ENCODE measurements at regions not wholly inside any gene's neighbourhood (a gene's known extent, or its start where the extent isn't known, plus 50 kb on each side); places are given as distances from the start of the nearest gene placed in this dataset.

- no peak for DNase-seq (ENCODE audit: low read depth)
- no peak overlapping the region for H3K4me3 ChIP-seq (ENCODE audit: low read length)
- TF ChIP-seq CTCF (conservative IDR thresholded peaks at IDR 0.05; ENCODE audit: low read depth, low read length) = no peak
Observed at GRCh38 chr13:80726868-80727267, 385.9 kb upstream of the SPRY2 start.

- no peak for DNase-seq (ENCODE audit: low read depth)
- H3K4me3 ChIP-seq (ENCODE audit: low read length) = no peak overlapping the region
- TF ChIP-seq CTCF (conservative IDR thresholded peaks at IDR 0.05; ENCODE audit: low read depth, low read length) = no peak
Observed at GRCh38 chr13:80721689-80722088, 380.8 kb upstream of the SPRY2 start.

GRCh38 chr13:80718970-80719369, 378.0 kb upstream of the SPRY2 start:
- H3K4me3 ChIP-seq (ENCODE audit: low read length) = no peak overlapping the region
- no peak for TF ChIP-seq CTCF (conservative IDR thresholded peaks at IDR 0.05; ENCODE audit: low read depth, low read length)
- no peak for DNase-seq (ENCODE audit: low read depth)

GRCh38 chr13:80717776-80718175, 376.9 kb upstream of the SPRY2 start:
- no peak overlapping the region for H3K4me3 ChIP-seq (ENCODE audit: low read length)
- peak; percentile 20 for DNase-seq (ENCODE audit: low read depth)
- no peak for TF ChIP-seq CTCF (conservative IDR thresholded peaks at IDR 0.05; ENCODE audit: low read depth, low read length)

GRCh38 chr13:80716610-80717081, 375.7 kb upstream of the SPRY2 start:
- TF ChIP-seq CTCF (conservative IDR thresholded peaks at IDR 0.05; ENCODE audit: low read depth, low read length) = no peak
- no peak overlapping the region for H3K4me3 ChIP-seq (ENCODE audit: low read length)
- no peak for DNase-seq (ENCODE audit: low read depth)

- no peak overlapping the region for H3K4me3 ChIP-seq (ENCODE audit: low read length)
- DNase-seq (ENCODE audit: low read depth) = no peak
- TF ChIP-seq CTCF (conservative IDR thresholded peaks at IDR 0.05; ENCODE audit: low read depth, low read length) = no peak
Observed at GRCh38 chr13:80712026-80712425, 371.1 kb upstream of the SPRY2 start.

- no peak for DNase-seq (ENCODE audit: low read depth)
- no peak overlapping the region for H3K4me3 ChIP-seq (ENCODE audit: low read length)
- no peak for TF ChIP-seq CTCF (conservative IDR thresholded peaks at IDR 0.05; ENCODE audit: low read depth, low read length)
Observed at GRCh38 chr13:80708791-80709190, 367.9 kb upstream of the SPRY2 start.
